Endothelial cell of hepatic sinusoid (primary cell): ENCODE measurements at regions not wholly inside any gene's neighbourhood (a gene's known extent, or its start where the extent isn't known, plus 50 kb on each side); places are given as distances from the start of the nearest gene placed in this dataset.

ENCODE experiments used
- in situ Hi-C: cut with HindIII; loops from 2 replicates; pipeline ENCODE4 v1.10.0; 2017; ENCODE audit warnings: low sequenced_read_pairs

DNA sequence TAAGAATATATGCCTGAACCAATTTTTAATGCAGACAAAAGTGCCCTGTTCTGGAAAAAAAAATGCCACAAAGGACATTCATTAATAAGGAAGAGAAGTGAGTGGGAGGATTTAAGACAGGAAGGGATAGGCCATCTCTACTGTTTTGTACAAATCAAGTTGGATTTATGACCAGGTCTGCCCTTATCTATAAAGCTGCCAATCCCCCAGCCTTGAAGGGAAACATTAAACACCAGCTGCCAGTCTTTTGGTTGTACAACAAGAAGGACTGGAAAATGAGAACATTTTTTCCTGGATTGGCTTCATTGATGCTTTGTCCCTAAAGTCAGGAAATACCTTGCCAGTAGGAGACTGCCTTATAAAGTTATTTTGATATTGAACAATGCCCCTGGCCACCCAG is 444.0 kb downstream of the NPHP4 start:
- in situ Hi-C loops, result no loop called here

- in situ Hi-C loops, result no loop called here
Observed at GRCh38 chr1:5543235-5543634, 449.0 kb downstream of the NPHP4 start.

DNA sequence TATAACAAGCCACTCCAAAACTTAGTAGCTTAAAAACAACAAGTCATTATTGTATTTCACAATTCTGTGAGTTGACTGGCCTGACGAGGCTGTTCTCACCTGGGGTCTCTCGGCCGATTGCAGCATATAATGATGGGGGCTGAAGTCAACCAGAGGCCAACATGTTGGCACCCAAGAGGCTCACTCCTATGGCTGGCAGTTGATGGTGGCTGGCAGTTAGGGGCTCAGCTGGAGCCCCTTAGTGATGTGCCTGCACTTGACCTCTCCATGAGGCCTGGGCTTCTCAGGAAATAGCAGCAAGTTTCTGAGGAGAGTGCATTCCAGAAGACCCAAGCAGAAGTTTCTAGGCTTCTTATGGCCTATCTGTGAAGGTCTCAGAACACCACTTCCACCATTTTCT is 459.4 kb downstream of the NPHP4 start:
- in situ Hi-C loops, result no loop called here

- in situ Hi-C loops, result no loop called here
Observed at GRCh38 chr1:5526822-5527551, 465.2 kb downstream of the NPHP4 start.

DNA sequence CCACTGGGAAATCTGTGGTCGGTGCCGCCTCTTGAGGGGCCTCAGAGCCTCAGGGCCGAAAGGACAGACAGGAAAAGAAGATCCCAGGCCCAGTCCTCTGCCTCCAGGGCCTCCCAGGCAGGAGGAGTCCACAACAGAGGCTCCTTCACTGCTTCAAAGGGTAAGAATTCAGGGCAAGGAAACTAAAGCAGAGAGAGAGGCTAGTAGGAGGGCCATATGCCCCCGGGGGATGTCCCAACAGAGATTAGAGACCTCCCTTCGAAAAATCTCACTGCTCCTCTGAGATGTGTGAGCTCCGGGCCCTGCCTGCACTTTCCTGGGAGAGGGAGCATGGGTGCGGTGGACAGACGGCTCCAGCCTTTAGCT is 465.9 kb downstream of the NPHP4 start:
- in situ Hi-C loops, result no loop called here

- in situ Hi-C loops, result no loop called here
Observed at GRCh38 chr1:5525597-5526384, 466.4 kb downstream of the NPHP4 start.

DNA sequence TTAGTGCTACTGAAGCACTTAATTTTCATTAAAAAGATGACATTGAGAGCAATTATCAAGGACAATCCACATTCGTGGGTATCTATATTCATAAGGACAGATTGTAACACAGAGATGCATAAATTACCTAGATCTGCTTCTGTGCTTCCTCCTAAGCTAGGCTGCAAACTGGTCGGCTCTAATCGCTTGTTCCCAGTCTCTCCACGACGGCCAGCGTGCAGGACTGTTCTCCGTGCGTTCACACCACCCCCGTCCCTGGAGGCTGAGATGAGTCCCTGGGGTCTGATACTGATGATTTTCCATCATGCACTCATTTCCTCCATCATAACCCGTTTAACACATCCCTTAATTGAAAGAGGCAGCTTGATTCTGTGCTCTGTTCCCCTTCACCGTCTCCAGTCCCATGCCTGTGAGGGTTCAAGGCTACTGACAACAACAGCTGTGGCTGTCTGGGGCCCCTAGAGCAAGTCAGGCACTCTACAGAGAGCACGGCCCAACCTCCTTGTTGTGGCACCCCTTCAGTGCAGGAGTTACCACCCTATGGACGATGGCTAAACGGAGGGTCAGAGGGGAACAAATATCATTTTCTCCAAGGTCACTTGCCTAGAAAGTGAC is 469.6 kb downstream of the NPHP4 start:
- in situ Hi-C loops, result no loop called here

GRCh38 chr1:5519366-5520135 is 472.7 kb downstream of the NPHP4 start:
- in situ Hi-C loops, result no loop called here

- in situ Hi-C loops, result no loop called here
Observed at GRCh38 chr1:5516756-5517155, 475.5 kb downstream of the NPHP4 start.

DNA sequence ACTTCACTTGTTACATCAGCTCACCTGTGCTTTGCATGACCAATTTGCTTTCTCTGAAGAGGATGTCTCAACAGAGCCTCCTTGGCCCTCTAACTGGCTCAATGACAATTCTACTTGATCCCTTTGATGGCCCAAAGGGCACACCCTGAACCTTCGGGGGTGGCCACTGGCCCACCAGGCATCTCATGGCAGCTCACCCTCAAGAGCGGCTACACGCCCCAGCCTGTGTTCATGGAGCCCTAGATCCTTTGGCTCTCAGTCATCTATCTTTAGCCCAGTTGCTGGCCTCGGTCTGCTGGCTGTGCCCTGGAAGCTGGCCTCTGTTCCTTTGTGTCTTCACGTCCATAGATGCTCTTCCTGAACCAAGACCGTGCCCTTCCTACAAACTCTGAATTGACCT is 476.7 kb downstream of the NPHP4 start:
- in situ Hi-C loops, result no loop called here

GRCh38 chr1:5514527-5515183 is 477.6 kb downstream of the NPHP4 start:
- in situ Hi-C loops, result no loop called here

GRCh38 chr1:5513846-5514526 is 478.2 kb downstream of the NPHP4 start:
- in situ Hi-C loops, result no loop called here

- in situ Hi-C loops, result no loop called here
Observed at GRCh38 chr1:5513179-5513578, 479.0 kb downstream of the NPHP4 start.

DNA sequence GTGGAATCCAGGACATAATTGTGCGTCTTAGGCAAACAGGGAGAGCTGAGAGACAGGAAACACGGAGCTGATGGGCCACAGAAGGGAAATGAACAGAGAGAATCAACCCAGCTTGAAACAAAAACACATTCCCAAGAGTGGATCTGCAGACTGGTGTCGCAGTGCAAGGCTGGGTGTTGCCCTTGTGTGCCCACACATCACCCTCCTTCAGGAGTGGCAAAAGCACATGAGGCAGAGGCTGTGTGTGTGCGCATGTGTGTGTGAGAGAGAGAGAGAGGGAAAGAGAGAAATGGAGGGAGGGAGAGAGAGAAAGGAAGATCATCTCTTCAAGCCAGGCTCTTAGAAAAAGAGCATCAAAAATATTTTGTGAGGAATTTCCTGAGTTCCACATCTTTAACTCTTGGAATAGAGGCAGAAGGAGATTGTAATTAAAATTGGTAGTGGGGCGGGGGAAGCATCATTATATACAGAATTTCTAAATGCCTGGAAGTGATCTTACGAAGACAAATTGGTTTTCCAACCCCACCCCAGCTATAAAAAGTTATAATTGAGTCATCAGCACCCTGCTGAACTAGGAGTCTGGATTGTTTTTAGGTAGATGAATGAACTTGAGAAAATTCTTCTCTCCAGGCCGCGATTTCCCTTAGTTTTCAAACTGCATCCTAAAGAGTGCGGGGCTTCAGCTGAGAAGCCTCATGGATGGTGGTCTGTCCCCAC is 480.7 kb downstream of the NPHP4 start:
- in situ Hi-C loops, result no loop called here

DNA sequence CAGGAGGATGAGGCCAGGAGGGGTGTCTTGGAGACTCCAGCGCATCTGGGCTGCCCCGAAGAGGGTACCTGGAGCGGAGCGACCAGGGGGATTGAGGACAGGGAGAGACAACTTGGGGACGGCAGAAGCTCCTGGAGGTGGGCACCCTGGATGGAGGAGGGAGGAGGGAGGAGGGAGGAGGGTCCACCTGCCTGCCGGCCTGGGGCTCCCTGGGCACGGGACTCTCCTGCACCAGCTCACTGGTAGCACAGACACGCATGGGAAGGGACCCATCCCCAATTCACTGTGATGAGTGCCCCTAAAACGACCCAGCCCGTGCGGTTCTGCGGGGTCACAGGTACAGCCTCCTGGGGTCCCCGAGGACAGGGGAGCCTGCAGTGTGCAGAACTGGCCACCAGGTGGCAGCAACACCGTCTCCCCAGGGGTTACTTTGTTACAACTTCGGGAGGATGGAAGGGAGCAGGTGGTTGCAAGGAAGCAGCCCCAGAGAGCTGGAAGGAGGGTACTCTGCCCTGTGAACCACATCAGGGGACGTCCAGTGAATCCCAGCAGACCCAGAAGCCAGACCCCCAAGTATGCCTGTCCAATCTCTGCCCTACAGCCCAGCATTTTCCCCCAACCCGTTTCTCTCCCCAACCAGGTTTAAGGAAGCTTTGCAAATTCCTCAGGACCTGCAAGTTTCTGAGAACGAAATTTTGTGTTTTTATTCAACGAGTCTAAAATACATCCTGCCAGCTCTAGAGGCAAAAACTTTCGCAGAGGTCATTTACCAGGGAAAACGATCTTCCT is 482.4 kb downstream of the NPHP4 start:
- in situ Hi-C loops, result no loop called here

DNA sequence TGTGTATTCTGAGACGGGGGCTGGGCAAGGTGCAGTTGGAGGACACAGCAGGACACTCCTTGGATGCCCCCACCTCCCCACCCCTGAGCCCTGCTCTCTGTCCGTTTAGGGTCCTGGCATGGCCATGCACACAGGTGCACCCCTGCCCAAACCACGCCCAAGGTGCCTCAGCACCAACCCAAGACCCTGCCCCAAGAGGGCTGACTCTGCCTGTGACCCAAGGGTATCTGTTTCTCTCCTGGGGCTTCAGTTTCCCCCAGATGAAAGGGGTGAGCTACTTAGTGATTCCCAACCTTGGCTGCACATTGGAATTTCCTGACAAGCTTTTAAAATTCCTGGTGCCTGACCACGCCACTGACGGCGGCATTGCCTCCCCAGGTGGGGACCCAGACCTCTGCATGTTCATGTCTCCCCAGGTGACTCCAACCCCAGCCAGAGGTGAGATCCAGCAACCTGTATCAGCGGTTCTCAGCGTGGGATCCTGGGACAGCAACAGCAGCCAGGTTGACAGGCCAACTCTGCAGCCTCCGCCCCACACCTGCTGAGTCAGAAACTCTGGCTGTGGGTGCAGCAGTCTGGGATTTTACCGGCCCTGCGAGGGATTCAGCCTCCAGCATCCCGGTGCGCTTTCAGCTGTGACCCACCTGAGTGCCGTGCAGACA is 483.4 kb downstream of the NPHP4 start:
- in situ Hi-C loops, result no loop called here

DNA sequence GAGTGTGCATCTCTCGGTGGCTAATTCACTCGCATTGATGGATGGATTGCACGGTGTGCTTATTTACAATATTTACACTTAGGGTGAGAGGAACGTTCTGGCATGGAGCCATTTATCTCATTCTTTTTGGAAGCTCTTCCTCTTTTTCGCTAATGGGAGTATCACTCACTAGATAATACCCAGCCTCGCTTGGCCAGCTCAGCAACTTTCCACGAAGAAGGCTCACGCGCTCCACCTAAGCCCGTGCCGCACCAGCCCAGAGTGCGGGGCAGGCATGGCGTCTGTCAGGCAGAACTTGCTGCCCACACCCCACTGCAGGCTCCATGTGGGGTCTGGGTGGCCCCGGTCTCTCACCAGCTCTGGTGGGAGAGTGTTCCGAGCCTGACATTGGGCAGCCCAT is 484.9 kb downstream of the NPHP4 start:
- in situ Hi-C loops, result no loop called here

DNA sequence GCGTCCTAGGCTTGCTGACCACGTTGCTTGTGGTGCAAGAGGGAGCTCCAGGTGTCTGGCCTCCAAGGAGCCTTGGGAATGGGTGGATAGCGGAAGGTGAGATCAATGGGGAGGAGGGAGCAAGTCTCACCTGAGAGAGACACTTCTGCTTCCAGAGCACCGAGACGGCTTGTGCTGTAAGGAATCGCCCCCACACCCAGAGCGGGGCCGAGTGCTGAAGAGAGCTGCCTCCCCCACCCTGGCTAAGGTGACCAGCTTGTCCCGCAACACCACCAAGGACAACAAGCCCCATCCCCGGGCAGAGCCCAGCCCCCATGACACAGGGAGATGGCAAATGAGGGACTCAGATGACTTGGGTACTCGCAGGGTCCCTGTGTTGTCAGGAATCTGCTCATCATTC is 485.6 kb downstream of the NPHP4 start:
- in situ Hi-C loops, result no loop called here
